ENCODE measurements at regions not wholly inside any gene's neighbourhood (a gene's known extent, or its start where the extent isn't known, plus 50 kb on each side); places are given as distances from the start of the nearest gene placed in this dataset.

- TF ChIP-seq POLR2A (IDR thresholded peaks at IDR 0.05; ENCODE audit: low read depth, low read length) (no peak), TAF1 (IDR thresholded peaks at IDR 0.05; ENCODE audit: low read depth, low read length) (no peak), SPI1 (IDR thresholded peaks at IDR 0.05; ENCODE audit: low read depth, low read length) (no peak), POLR2AphosphoS5 (IDR thresholded peaks at IDR 0.05; ENCODE audit: low read depth, low read length) (no peak), POU2F2 (IDR thresholded peaks at IDR 0.05; ENCODE audit: low read depth, low read length) (no peak), PAX5 (IDR thresholded peaks at IDR 0.05; ENCODE audit: insufficient read depth, low read length, severe bottlenecking) (no peak)
These were observed 145.3 kb upstream of the NAMPT start for GRCh38 chr7:106430103-106430502.

Measured in GM12891 (cell line).